ENCODE measurements at regions not wholly inside any gene's neighbourhood (a gene's known extent, or its start where the extent isn't known, plus 50 kb on each side); places are given as distances from the start of the nearest gene placed in this dataset.

- TF ChIP-seq CTCF (IDR thresholded peaks at IDR 0.05; ENCODE audit: insufficient read depth, low read length): no peak
- no peak for TF ChIP-seq POLR2AphosphoS5 (IDR thresholded peaks at IDR 0.05; ENCODE audit: low read depth)
Observed at GRCh38 chr5:92665506-92665905, 915.5 kb downstream of the NR2F1-AS1 start.

All from HL-60 (cell line).